Caco-2 (cell line): ENCODE measurements at regions not wholly inside any gene's neighbourhood (a gene's known extent, or its start where the extent isn't known, plus 50 kb on each side); places are given as distances from the start of the nearest gene placed in this dataset.

Source experiments
- BruUV-seq: library from RNA; stranded (reverse); fragments of 400-500 nt; replicated peaks from 2 replicates; lab custom pipeline; 2021; lab: Mats Ljungman, UMichigan
- CTCF ChIA-PET: fragments of 300-600 bp; sonication (Branson Sonifier 250); formaldehyde crosslinking; loops from one replicate; lab custom pipeline; 2022; ENCODE audit warnings: antibody characterized with exemption; lab: Charles Lee
- POLR2A ChIA-PET: fragments of 300-600 bp; sonication (Branson Sonifier 250); formaldehyde crosslinking; loops from one replicate; lab custom pipeline; 2022; ENCODE audit warnings: antibody characterized with exemption; lab: Charles Lee
- DNase-seq, 2 experiments: peaks; one replicate each; pipeline versions ENCODE4 v3.0.0 to v3.0.0-alpha.2; 2020 to 2022
- H3K27me3 ChIP-seq: replicated peaks from 2 replicates; pipeline ENCODE4 v1.6.0; 2011; ENCODE audit warnings: low read length; ENCODE audit not compliant: control insufficient read depth, insufficient read depth
- H3K36me3 ChIP-seq: 2 replicates; pipeline ENCODE4 v1.5.1; 2011; ENCODE audit warnings: low read length; ENCODE audit not compliant: control insufficient read depth, insufficient read depth
- H3K4me1 ChIP-seq: fragments of 250-450 bp; sonication (Bioruptor Pico); 2 replicates; pipeline ENCODE4 v1.5.1; 2020; ENCODE audit warnings: mild to moderate bottlenecking
- H3K4me3 ChIP-seq: 2 replicates; pipeline ENCODE4 v1.5.1; 2011; ENCODE audit warnings: low read depth, mild to moderate bottlenecking, control low read depth, low read length
- H3K9me3 ChIP-seq: fragments of 250-450 bp; sonication (Bioruptor Pico); 2 replicates; pipeline ENCODE4 v1.5.1; 2020; ENCODE audit warnings: mild to moderate bottlenecking, moderate library complexity
- H3K27ac Mint-ChIP-seq: one replicate; pipeline ENCODE4 v1.8.0; 2022; ENCODE audit warnings: mixed read lengths; ENCODE audit not compliant: unreplicated experiment
- H3K27me3 Mint-ChIP-seq: one replicate; pipeline ENCODE4 v1.8.0; 2022; ENCODE audit warnings: mixed read lengths; ENCODE audit not compliant: insufficient read depth, unreplicated experiment
- H3K36me3 Mint-ChIP-seq: one replicate; pipeline ENCODE4 v1.8.0; 2022; ENCODE audit warnings: mild to moderate bottlenecking, mixed read lengths; ENCODE audit not compliant: insufficient read depth, unreplicated experiment
- H3K4me1 Mint-ChIP-seq: one replicate; pipeline ENCODE4 v1.8.0; 2022; ENCODE audit warnings: low read depth, mixed read lengths; ENCODE audit not compliant: unreplicated experiment
- H3K4me3 Mint-ChIP-seq: one replicate; pipeline ENCODE4 v1.8.0; 2022; ENCODE audit warnings: mild to moderate bottlenecking, moderate library complexity, mixed read lengths; ENCODE audit not compliant: unreplicated experiment
- H3K9me3 Mint-ChIP-seq: one replicate; pipeline ENCODE4 v1.8.0; 2022; ENCODE audit warnings: mixed read lengths; ENCODE audit not compliant: unreplicated experiment
- intact Hi-C: fragments of 100-400 bp; cut with micrococcal nuclease; formaldehyde crosslinking; loops from one replicate; pipeline ENCODE4 v1.10.0; 2022; ENCODE audit not compliant: unreplicated experiment
- TF ChIP-seq, protein P1 (sequence below), 2 experiments: fragments of 200-600 bp in 1 of 2; IDR thresholded peaks; 1 replicate in 1 of 2; 2 replicates in 1 of 2; pipeline versions ENCODE4 v1.5.1 to v1.8.0; 2011 to 2022; ENCODE audit warnings: antibody characterized with exemption in 1 of 2, control low read depth in 1 of 2, inconsistent platforms in 1 of 2, low read depth in 1 of 2, low read length in 1 of 2, mild to moderate bottlenecking in 1 of 2, moderate library complexity in 1 of 2; ENCODE audit not compliant: insufficient read depth in 1 of 2, severe bottlenecking in 1 of 2, unreplicated experiment in 1 of 2

DNA sequence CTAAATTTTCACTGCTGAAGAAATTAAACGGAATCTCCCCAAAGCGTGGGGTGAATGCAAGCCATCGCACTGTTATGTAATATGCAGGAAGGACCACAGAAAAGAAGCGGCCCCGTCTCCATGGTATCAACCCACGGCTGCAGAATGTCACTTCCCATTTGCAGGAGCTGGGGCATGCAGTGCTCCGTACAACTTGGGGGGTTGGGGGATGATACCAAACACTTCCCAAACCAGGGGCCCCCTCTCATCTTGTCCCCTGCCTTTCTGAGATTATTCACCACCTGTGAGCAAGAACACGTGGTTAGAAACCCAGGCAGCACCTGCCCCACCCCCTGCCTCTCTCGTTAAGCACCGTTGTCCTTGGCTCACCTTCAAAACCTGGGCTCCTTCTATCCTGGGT is 505.1 kb upstream of the TMEM132C start:
- BruUV-seq: no TSS peak
- H3K27ac Mint-ChIP-seq: no peak overlapping the region
- ChIA-PET CTCF (no interaction called here), POLR2A (no interaction called here)
- TF ChIP-seq, protein P1, sequence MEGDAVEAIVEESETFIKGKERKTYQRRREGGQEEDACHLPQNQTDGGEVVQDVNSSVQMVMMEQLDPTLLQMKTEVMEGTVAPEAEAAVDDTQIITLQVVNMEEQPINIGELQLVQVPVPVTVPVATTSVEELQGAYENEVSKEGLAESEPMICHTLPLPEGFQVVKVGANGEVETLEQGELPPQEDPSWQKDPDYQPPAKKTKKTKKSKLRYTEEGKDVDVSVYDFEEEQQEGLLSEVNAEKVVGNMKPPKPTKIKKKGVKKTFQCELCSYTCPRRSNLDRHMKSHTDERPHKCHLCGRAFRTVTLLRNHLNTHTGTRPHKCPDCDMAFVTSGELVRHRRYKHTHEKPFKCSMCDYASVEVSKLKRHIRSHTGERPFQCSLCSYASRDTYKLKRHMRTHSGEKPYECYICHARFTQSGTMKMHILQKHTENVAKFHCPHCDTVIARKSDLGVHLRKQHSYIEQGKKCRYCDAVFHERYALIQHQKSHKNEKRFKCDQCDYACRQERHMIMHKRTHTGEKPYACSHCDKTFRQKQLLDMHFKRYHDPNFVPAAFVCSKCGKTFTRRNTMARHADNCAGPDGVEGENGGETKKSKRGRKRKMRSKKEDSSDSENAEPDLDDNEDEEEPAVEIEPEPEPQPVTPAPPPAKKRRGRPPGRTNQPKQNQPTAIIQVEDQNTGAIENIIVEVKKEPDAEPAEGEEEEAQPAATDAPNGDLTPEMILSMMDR (IDR thresholded peaks at IDR 0.05; ENCODE audit: insufficient read depth in 1 of 2, low read depth in 1 of 2, low read length in 1 of 2, severe bottlenecking in 1 of 2, unreplicated experiment in 1 of 2): no peak
- no peaks in the 10 kb centered on the region for H3K36me3 Mint-ChIP-seq
- H3K4me3 Mint-ChIP-seq: no peak overlapping the region
- Histone ChIP-seq H3K36me3 (no peaks in the 10 kb centered on the region), H3K9me3 (0 out of 2 replicates have a peak, but pooled peaks cover 4% of the 10 kb centered on the region), H3K27me3 (no peaks in the 10 kb centered on the region), H3K4me1 (no peaks in the 10 kb centered on the region), H3K4me3 (no peak overlapping the region)
- no peaks in the 10 kb centered on the region for H3K27me3 Mint-ChIP-seq
- H3K9me3 Mint-ChIP-seq: peaks cover 39% of the 10 kb centered on the region
- no peaks in the 10 kb centered on the region for H3K4me1 Mint-ChIP-seq
- intact Hi-C loops: no loop called here
- no peak for DNase-seq

DNA sequence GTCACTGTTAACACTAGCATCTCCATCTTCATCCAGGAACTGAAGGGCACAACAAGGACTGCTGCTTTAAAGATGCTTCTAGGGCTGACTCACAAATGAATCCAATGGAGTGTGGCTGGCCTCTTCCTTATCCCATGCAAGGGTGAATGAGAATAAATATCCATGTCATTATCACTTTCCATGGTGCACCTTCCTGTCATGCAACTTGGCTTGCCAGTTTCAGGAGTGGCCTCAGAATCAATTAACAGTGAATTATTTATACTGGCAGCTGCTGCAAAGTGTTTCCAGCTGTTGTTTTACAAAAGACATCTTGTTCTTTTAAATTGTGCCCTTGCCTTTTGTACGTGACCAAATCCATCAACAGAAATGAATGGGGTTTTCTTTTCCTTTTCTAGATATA is 499.3 kb upstream of the TMEM132C start:
- POLR2A ChIA-PET: no interaction called here
- Mint-ChIP-seq H3K4me1 (no peaks in the 10 kb centered on the region), H3K27me3 (peaks cover 6% of the 10 kb centered on the region), H3K9me3 (peaks cover 17% of the 10 kb centered on the region), H3K4me3 (no peak overlapping the region), H3K36me3 (no peaks in the 10 kb centered on the region), H3K27ac (no peak overlapping the region)
- Histone ChIP-seq H3K27me3 (no peaks in the 10 kb centered on the region), H3K9me3 (no peaks in the 10 kb centered on the region), H3K36me3 (no peaks in the 10 kb centered on the region), H3K4me1 (no peaks in the 10 kb centered on the region), H3K4me3 (no peak overlapping the region)
- intact Hi-C loops: no loop called here
- no TSS peak for BruUV-seq
- CTCF ChIA-PET: no interaction called here
- DNase-seq: no peak
- TF ChIP-seq, protein P1 (IDR thresholded peaks at IDR 0.05; ENCODE audit: insufficient read depth in 1 of 2, low read depth in 1 of 2, low read length in 1 of 2, severe bottlenecking in 1 of 2, unreplicated experiment in 1 of 2): no peak

DNA sequence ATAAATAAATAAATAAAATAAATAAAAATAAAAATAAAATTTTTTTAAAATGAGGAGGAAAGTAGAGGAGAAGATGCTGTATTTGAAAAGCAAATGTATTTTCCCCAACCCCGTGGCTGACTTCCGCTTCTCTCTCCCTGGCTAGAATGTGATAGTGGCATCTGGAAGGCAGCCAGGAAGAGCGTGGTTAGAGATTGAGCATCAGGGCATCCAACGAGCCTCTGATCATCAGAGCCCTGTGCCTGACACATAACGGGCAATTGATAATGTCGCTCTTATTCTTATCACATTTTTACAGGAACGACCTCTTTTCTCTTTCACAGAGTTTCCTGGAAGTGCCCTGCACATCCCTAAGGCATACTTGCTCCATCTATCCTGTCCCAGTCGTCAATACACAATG is 496.9 kb upstream of the TMEM132C start:
- ChIA-PET POLR2A (no interaction called here), CTCF (no interaction called here)
- Histone ChIP-seq H3K4me1 (no peaks in the 10 kb centered on the region), H3K27me3 (no peaks in the 10 kb centered on the region), H3K36me3 (no peaks in the 10 kb centered on the region), H3K9me3 (no peaks in the 10 kb centered on the region), H3K4me3 (no peak overlapping the region)
- DNase-seq: no peak
- BruUV-seq: no TSS peak
- TF ChIP-seq, protein P1 (IDR thresholded peaks at IDR 0.05; ENCODE audit: insufficient read depth in 1 of 2, low read depth in 1 of 2, low read length in 1 of 2, severe bottlenecking in 1 of 2, unreplicated experiment in 1 of 2): no peak
- no peaks in the 10 kb centered on the region for H3K4me1 Mint-ChIP-seq
- intact Hi-C loops: no loop called here
- no peaks in the 10 kb centered on the region for H3K9me3 Mint-ChIP-seq
- peaks cover 6% of the 10 kb centered on the region for H3K27me3 Mint-ChIP-seq
- H3K36me3 Mint-ChIP-seq: no peaks in the 10 kb centered on the region
- no peak overlapping the region for H3K27ac Mint-ChIP-seq
- no peak overlapping the region for H3K4me3 Mint-ChIP-seq
